ENCODE measurements at regions not wholly inside any gene's neighbourhood (a gene's known extent, or its start where the extent isn't known, plus 50 kb on each side); places are given as distances from the start of the nearest gene placed in this dataset.

GRCh38 chr6:140867336-140867735 lies 1265.4 kb upstream of the GJE1 start:
- TF ChIP-seq EZH2 (IDR thresholded peaks at IDR 0.05; ENCODE audit: insufficient read depth, poor library complexity, severe bottlenecking) (no peak), EZH2phosphoT487 (IDR thresholded peaks at IDR 0.05; ENCODE audit: insufficient read depth, low read depth) (no peak)

All from GM23248 (cell line).